GM23338 (cell line): ENCODE measurements at regions not wholly inside any gene's neighbourhood (a gene's known extent, or its start where the extent isn't known, plus 50 kb on each side); places are given as distances from the start of the nearest gene placed in this dataset.

Experiments
- ATAC-seq: fragments of 200-7000 bp; cut with Tn5 transposase; 3 replicates; pipeline ENCODE4 v1.9.1; 2020
- DNase-seq: peaks from one replicate; pipeline ENCODE4 v3.0.0-alpha.2; 2015; ENCODE audit warnings: low spot score
- H2AFZ ChIP-seq: fragments of 200-600 bp; sonication (generic); 2 replicates; pipeline ENCODE4 v1.8.0; 2016; ENCODE audit warnings: antibody characterized with exemption, mild to moderate bottlenecking, moderate library complexity
- H3F3A ChIP-seq: fragments of 200-600 bp; sonication (generic); replicated peaks from 2 replicates; pipeline ENCODE4 v1.8.0; 2017; ENCODE audit warnings: antibody characterized with exemption, mixed run types, low read depth
- H3K27ac ChIP-seq: fragments of 200-600 bp; sonication (generic); 2 replicates; pipeline ENCODE4 v1.6.1; 2016; ENCODE audit warnings: low read depth
- H3K27me3 ChIP-seq: fragments of 200-600 bp; sonication (generic); 2 replicates; pipeline ENCODE4 v1.8.0; 2016; ENCODE audit warnings: mild to moderate bottlenecking, mixed run types, moderate library complexity; ENCODE audit not compliant: insufficient read depth
- H3K36me3 ChIP-seq: fragments of 200-600 bp; sonication (generic); 2 replicates; pipeline ENCODE4 v1.8.0; 2016; ENCODE audit warnings: mild to moderate bottlenecking; ENCODE audit not compliant: insufficient read depth
- H3K4me1 ChIP-seq: fragments of 200-600 bp; sonication (generic); 2 replicates; pipeline ENCODE4 v1.8.0; 2016; ENCODE audit warnings: mild to moderate bottlenecking, moderate library complexity; ENCODE audit not compliant: insufficient read depth
- H3K4me2 ChIP-seq: fragments of 200-600 bp; sonication (generic); 2 replicates; pipeline ENCODE4 v1.7.1; 2017; ENCODE audit warnings: mixed run types
- H3K4me3 ChIP-seq: fragments of 200-600 bp; sonication (generic); 2 replicates; pipeline ENCODE4 v1.6.1; 2016; ENCODE audit warnings: mixed run types
- H3K79me2 ChIP-seq: fragments of 200-600 bp; sonication (generic); replicated peaks from 2 replicates; pipeline ENCODE4 v1.8.0; 2017; ENCODE audit warnings: mild to moderate bottlenecking; ENCODE audit not compliant: insufficient read depth
- H3K9me2 ChIP-seq: fragments of 200-600 bp; sonication (generic); 2 replicates; pipeline ENCODE4 v1.8.0; 2017; ENCODE audit not compliant: insufficient read depth
- H4K20me1 ChIP-seq: fragments of 200-600 bp; sonication (generic); replicated peaks from 2 replicates; pipeline ENCODE4 v1.8.0; 2017; ENCODE audit warnings: mild to moderate bottlenecking; ENCODE audit not compliant: insufficient read depth
- H3K27ac Mint-ChIP-seq: 2 replicates; pipeline ENCODE4 v1.8.0; 2020; ENCODE audit warnings: inconsistent platforms, mild to moderate bottlenecking, moderate library complexity, mixed read lengths
- H3K27me3 Mint-ChIP-seq: 3 replicates; pipeline ENCODE4 v1.8.0; 2022; ENCODE audit warnings: low read depth, mild to moderate bottlenecking, moderate library complexity, mixed read lengths, inconsistent platforms; ENCODE audit not compliant: insufficient read depth, poor library complexity
- H3K36me3 Mint-ChIP-seq: 3 replicates; pipeline ENCODE4 v1.8.0; 2021; ENCODE audit warnings: low read depth, mild to moderate bottlenecking, inconsistent platforms, moderate library complexity, mixed read lengths
- H3K4me1 Mint-ChIP-seq: 3 replicates; pipeline ENCODE4 v1.8.0; 2020; ENCODE audit warnings: mild to moderate bottlenecking, inconsistent platforms, mixed read lengths
- H3K4me3 Mint-ChIP-seq: 3 replicates; pipeline ENCODE4 v1.8.0; 2021; ENCODE audit warnings: moderate library complexity, mild to moderate bottlenecking, inconsistent platforms, mixed read lengths
- H3K9me3 Mint-ChIP-seq: 3 replicates; pipeline ENCODE4 v1.8.0; 2020; ENCODE audit warnings: moderate library complexity, mild to moderate bottlenecking, inconsistent platforms, mixed read lengths
- EZH2 ChIP-seq: fragments of 200-600 bp; sonication (generic); IDR thresholded peaks from one replicate; pipeline ENCODE4 v1.8.0; 2017; ENCODE audit warnings: antibody characterized with exemption, mild to moderate bottlenecking, low read depth; ENCODE audit not compliant: unreplicated experiment
- JUNB ChIP-seq: IDR thresholded peaks from one replicate; pipeline ENCODE4 v1.6.1; 2016; ENCODE audit warnings: antibody characterized with exemption; ENCODE audit not compliant: unreplicated experiment
- NANOG ChIP-seq: IDR thresholded peaks from 2 replicates; pipeline ENCODE4 v1.6.1; 2016; ENCODE audit warnings: antibody characterized with exemption, borderline replicate concordance
- POLR2AphosphoS5 ChIP-seq: IDR thresholded peaks from 2 replicates; pipeline ENCODE4 v1.6.1; 2016; ENCODE audit warnings: antibody characterized with exemption, low read depth
- REST ChIP-seq: IDR thresholded peaks from one replicate; pipeline ENCODE4 v1.6.1; 2018; ENCODE audit warnings: antibody characterized with exemption; ENCODE audit not compliant: unreplicated experiment
- STAT1 ChIP-seq: IDR thresholded peaks from one replicate; pipeline ENCODE4 v1.6.1; 2016; ENCODE audit warnings: antibody characterized with exemption; ENCODE audit not compliant: unreplicated experiment
- ZNF331 ChIP-seq: fragments of 250-450 bp; sonication (Bioruptor Pico); IDR thresholded peaks from 2 replicates; pipeline ENCODE4 v1.5.0; 2020; ENCODE audit warnings: low read depth, mild to moderate bottlenecking, moderate library complexity
- ZNF462 ChIP-seq: fragments of 250-450 bp; sonication (Bioruptor Pico); IDR thresholded peaks from 2 replicates; pipeline ENCODE4 v1.5.0; 2020; ENCODE audit warnings: mild to moderate bottlenecking, moderate library complexity

- TF ChIP-seq ZNF462 (CRISPR knock-in tag) = no peak
Observed at GRCh38 chr10:78886129-78886528, 182.6 kb upstream of the ZMIZ1 start (continued).

- H3F3A ChIP-seq = no peaks in the 10 kb centered on the region
- ATAC-seq = no peak
- Mint-ChIP-seq H3K27me3 (peaks cover 8% of the 10 kb centered on the region), H3K9me3 (peaks cover 4% of the 10 kb centered on the region), H3K4me1 (peaks cover 11% of the 10 kb centered on the region; the same call in 2 of the 3 replicates), H3K27ac (no peak overlapping the region), H3K4me3 (no peak overlapping the region), H3K36me3 (no peaks in the 10 kb centered on the region)
- no peaks in the 10 kb centered on the region for H3K36me3 ChIP-seq
- no peak overlapping the region for H2AFZ ChIP-seq
- H3K27ac ChIP-seq = no peak overlapping the region
- no peak for DNase-seq
- no peaks in the 10 kb centered on the region for H4K20me1 ChIP-seq
- no peaks in the 10 kb centered on the region for H3K27me3 ChIP-seq
- H3K4me2 ChIP-seq = no peak overlapping the region
- H3K4me1 ChIP-seq = no peaks in the 10 kb centered on the region
- H3K79me2 ChIP-seq = no peaks in the 10 kb centered on the region
- peaks cover 7% of the 10 kb centered on the region; the same call in 1 of the 2 replicates for H3K9me2 ChIP-seq
- H3K4me3 ChIP-seq = no peak overlapping the region
- no peak for TF ChIP-seq REST
- no peak for TF ChIP-seq POLR2AphosphoS5
- TF ChIP-seq ZNF331 (CRISPR knock-in tag) = no peak
- TF ChIP-seq NANOG = no peak
- TF ChIP-seq EZH2 = no peak
- TF ChIP-seq STAT1 = no peak
- TF ChIP-seq JUNB = no peak
Observed at GRCh38 chr10:78889536-78890063, 179.2 kb upstream of the ZMIZ1 start.
